Bronchial epithelial cell (primary cell): ENCODE measurements at regions not wholly inside any gene's neighbourhood (a gene's known extent, or its start where the extent isn't known, plus 50 kb on each side); places are given as distances from the start of the nearest gene placed in this dataset.

Experiments used
- DNase-seq: peaks from one replicate; pipeline ENCODE4 v3.0.0-alpha.2; 2010; ENCODE audit warnings: low read depth
- FAIRE-seq: peaks from 2 replicates; lab custom pipeline; 2011; peaks lifted over from hg19 to GRCh38; lab: Jason Lieb, UNC
- H3K27me3 ChIP-seq: 2 replicates; pipeline ENCODE4 v1.5.1; 2011; ENCODE audit warnings: low read length; ENCODE audit not compliant: control insufficient read depth, insufficient read depth
- H3K36me3 ChIP-seq: 2 replicates; pipeline ENCODE4 v1.5.1; 2011; ENCODE audit warnings: low read length; ENCODE audit not compliant: control insufficient read depth, insufficient read depth
- H3K4me3 ChIP-seq: 2 replicates; pipeline ENCODE4 v1.5.1; 2011; ENCODE audit warnings: mild to moderate bottlenecking, low read depth, low read length, control low read depth
- CTCF ChIP-seq: IDR thresholded peaks from 2 replicates; pipeline ENCODE4 v1.5.1; 2011; ENCODE audit warnings: mild to moderate bottlenecking, moderate library complexity, low read length, control low read depth, inconsistent platforms; ENCODE audit not compliant: insufficient read depth, severe bottlenecking

GRCh38 chr18:7395566-7395965 lies 164.7 kb downstream of the LRRC30 start:
- no peaks in the 10 kb centered on the region for H3K36me3 ChIP-seq
- H3K27me3 ChIP-seq = no peaks in the 10 kb centered on the region
- FAIRE-seq (no peak), DNase-seq (no peak)
- TF ChIP-seq CTCF = no peak
- H3K4me3 ChIP-seq = no peak overlapping the region

- no peaks in the 10 kb centered on the region for H3K27me3 ChIP-seq
- FAIRE-seq = no peak
- no peak for TF ChIP-seq CTCF
- no peak for DNase-seq
- H3K36me3 ChIP-seq = no peaks in the 10 kb centered on the region
- H3K4me3 ChIP-seq = no peak overlapping the region
Measured at GRCh38 chr18:7413906-7414305, 153.2 kb upstream of the PTPRM start.

GRCh38 chr18:7414459-7414858 lies 152.7 kb upstream of the PTPRM start:
- TF ChIP-seq CTCF = no peak
- FAIRE-seq (peak; percentile 52), DNase-seq (peak; percentile 68)
- H3K4me3 ChIP-seq = no peak overlapping the region
- H3K36me3 ChIP-seq = no peaks in the 10 kb centered on the region
- no peaks in the 10 kb centered on the region for H3K27me3 ChIP-seq

- Histone ChIP-seq H3K36me3 (no peaks in the 10 kb centered on the region), H3K4me3 (no peak overlapping the region), H3K27me3 (no peaks in the 10 kb centered on the region)
- FAIRE-seq = no peak
- DNase-seq = peak; percentile 60
- no peak for TF ChIP-seq CTCF
Measured at GRCh38 chr18:7415081-7415894, 151.8 kb upstream of the PTPRM start.

GRCh38 chr18:7417727-7418126 lies 149.4 kb upstream of the PTPRM start:
- DNase-seq (peak; percentile 91), FAIRE-seq (peak; percentile 52)
- no peak for TF ChIP-seq CTCF

More at GRCh38 chr18:7417727-7418126, 149.4 kb upstream of the PTPRM start:
- no peak overlapping the region for H3K4me3 ChIP-seq
- no peaks in the 10 kb centered on the region for H3K27me3 ChIP-seq
- no peaks in the 10 kb centered on the region for H3K36me3 ChIP-seq
